CD4-positive, alpha-beta T cell treated with Interleukin-17A for 1 hour (primary cell): ENCODE measurements at regions not wholly inside any gene's neighbourhood (a gene's known extent, or its start where the extent isn't known, plus 50 kb on each side); places are given as distances from the start of the nearest gene placed in this dataset.

Experiments
- DNase-seq: peaks from one replicate; pipeline ENCODE4 v3.0.0-alpha.2; 2020

DNA sequence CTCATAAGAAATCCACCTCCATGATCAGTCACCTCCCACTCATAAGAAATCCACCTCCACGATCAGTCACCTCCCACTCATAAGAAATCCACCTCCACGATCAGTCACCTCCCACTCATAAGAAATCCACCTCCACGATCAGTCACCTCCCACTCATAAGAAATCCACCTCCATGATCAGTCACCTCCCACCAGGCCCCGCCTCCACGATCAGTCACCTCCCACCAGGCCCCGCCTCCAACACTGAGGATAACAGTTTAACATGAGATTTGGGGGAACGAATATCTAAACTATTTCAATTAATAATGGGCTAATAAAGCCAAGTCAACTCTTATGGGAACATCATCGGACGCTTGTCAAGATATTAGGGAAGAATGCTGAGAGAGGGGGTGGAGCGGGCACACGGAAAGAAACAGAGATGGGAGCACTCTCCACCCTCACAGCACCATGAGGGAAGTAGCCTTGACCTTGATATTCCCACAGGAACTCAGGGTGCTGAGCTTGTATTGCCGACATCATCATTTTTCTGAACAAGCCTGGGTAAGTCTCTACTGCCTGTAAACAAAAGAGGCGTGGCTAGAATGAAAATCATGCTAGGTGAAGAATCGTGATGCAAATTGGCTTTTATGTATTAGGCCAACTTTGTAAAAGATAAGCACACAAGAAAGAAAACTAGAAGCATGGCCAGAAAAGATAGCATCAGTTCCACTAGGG lies 303.5 kb upstream of the KLF6 start:
- DNase-seq, result no peak

GRCh38 chr10:4086131-4086898 lies 301.3 kb upstream of the KLF6 start:
- no peak for DNase-seq

DNA sequence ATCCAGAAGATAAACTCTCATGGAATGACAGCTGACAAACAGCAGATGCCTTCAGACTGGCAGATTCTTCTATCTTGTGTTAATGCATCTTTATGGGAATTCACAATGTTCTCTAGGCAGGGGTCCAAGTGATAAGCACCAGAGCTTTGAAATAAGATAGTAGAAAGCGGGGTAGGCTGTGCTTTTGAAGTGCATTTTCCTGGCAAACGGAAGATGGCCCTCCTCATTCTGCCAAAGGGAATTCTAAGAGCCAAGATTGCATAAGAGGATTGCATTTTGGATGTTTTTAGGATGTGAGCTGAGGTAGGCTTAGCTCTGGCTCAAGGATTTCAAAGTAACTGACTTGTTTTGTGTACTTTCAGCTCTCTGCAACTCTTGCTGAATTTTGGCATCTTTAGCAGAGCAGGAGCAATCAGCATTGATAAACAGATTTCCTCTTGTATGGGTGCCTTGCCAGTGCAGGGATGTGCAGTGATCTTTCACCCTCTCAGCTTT lies 298.5 kb upstream of the KLF6 start:
- DNase-seq, result no peak

DNA sequence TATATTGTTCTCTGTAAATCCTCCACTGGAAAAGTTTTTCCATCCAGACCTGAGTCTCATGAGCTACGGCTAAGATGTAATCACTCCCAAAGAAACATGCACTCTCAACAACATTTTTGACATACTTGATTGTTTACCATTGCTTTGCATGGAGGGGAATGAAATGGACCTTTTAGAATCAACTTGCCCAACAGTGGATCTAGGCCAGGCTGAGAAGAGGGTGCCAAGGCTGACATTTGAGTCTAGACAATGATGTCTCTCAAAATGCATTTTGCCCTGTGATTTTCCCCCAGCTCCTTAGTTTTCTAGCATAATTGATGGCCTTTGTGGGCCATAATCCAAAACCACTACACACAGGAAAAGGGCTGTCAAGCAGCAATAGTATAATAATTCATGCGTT lies 297.9 kb upstream of the KLF6 start:
- DNase-seq, result no peak

GRCh38 chr10:4081685-4082111 lies 296.7 kb upstream of the KLF6 start:
- DNase-seq, result no peak

GRCh38 chr10:4080225-4080805 lies 295.3 kb upstream of the KLF6 start:
- peak; percentile 34 for DNase-seq

DNA sequence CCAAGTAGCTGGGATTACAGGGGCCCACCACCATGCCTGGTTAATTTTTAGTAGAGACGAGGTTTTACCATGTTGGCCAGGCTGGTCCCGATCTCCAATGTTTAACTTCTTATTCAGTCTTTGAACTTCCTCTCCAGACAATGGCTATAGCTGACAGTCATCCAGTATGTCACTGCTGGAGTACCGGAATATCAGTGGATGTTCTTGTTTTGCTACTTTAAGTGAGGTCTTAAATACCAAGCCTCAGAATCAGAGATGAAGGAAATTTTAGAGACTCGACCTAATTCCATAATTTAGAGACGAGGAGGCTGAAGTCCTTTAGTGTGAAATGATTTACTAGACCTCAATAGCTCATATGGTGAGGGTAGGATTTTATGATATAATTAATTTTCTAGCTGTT lies 294.8 kb upstream of the KLF6 start:
- no peak for DNase-seq

DNA sequence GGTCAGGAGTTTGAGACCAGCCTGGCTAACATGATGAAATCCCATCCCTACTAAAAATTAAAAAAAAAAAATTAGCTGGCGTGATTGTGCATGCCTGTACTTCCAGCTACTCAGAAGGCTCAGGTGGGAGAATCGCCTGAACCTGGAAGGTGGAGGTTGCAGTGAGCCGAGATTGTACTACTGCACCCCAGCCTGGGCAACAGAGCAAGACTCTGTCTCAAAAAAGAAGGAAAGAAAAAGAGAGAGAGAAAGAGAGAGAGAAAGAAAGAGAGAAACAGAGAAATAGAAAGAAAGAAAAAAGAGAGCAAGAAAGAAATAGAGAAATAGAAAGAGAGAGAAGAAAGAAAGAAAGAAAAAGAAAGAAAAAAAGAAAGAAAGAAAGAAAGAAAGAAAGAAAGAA lies 292.8 kb upstream of the KLF6 start:
- no peak for DNase-seq

- no peak for DNase-seq
Measured at GRCh38 chr10:4076983-4077382, 292.0 kb upstream of the KLF6 start.

DNA sequence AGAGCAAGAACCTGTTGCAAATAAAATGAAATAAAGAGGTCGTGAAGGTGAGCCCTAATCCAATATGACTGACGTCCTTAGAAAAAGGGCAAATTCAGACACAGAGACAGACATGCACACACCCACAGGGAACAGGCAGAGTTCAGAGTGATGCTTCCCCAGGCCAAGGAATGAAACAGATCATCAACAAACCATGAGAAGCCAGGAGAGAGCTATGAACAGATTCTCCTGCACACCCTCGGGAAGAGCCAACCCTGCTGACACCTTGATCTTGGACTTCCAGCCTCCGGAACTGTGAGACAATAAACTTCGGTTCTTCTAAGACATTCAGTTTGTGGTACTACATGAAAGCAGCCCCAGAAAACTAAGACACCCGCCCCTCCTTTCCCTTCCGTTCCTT lies 290.4 kb upstream of the KLF6 start:
- DNase-seq, result no peak

- peak; percentile 38 for DNase-seq
Measured at GRCh38 chr10:4074545-4075407, 289.8 kb upstream of the KLF6 start.

- no peak for DNase-seq
Measured at GRCh38 chr10:4073912-4074311, 288.9 kb upstream of the KLF6 start.

GRCh38 chr10:4070921-4071660 lies 286.1 kb upstream of the KLF6 start:
- DNase-seq, result no peak

DNA sequence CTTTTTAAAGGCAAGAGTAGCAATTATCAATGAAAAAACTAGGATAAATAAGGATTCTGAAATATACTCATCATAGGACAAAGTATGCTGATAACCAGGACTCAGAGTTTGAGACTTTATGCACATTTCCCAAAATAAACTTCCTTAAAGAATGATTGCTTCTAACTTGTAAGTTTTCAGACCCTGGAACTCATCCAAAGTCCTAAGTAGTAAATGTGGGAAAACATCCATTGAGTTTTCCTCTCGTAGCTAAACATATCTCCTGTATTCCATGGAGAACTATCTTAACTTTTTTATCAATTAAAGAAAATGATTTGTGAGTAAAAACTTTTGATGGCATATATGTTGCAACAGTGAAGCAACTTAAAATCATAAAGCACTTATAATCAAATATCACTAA lies 285.2 kb upstream of the KLF6 start:
- no peak for DNase-seq

DNA sequence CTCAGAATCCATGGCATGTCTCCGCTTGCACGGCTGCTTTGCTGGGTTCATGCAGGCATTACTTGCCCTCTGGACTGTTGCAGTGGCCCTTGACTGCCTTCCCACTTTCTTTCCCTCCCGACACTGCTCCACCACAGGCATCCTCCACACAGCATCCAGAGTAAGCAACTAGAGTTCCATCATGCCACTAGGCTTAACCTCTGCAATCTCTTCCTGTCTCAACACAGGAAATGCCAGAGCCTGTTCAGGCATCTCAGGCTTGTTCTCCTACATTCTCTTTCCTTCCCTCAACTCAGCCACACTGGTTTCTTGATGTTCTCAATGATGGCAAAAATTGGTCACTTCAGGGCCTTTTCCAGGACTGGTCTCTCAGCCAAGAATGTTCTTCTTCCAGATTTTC lies 284.5 kb upstream of the KLF6 start:
- DNase-seq, result no peak

DNA sequence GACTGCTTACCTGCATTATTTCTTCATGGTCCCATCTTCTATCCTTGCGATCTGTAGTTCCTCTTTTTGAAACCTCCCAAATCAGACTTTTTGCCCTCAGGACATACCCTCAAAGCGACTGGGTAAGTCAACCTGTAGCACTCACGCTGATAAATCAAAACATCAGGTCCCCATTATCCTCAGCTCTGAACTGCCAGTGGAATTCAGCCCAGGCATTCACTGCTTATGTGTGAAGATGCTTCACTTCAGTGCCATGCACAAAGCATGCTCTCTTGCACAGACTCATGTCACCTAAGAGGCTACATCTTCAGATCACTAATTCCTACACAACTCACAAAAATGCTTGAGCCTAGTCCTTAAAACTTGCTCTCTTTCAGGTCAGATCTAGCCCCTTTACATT lies 283.6 kb upstream of the KLF6 start:
- DNase-seq, result no peak

- no peak for DNase-seq
Measured at GRCh38 chr10:4067931-4068561, 283.0 kb upstream of the KLF6 start.

GRCh38 chr10:4067531-4067930 lies 282.5 kb upstream of the KLF6 start:
- DNase-seq, result no peak

GRCh38 chr10:4066581-4067390 lies 281.8 kb upstream of the KLF6 start:
- DNase-seq, result no peak

DNA sequence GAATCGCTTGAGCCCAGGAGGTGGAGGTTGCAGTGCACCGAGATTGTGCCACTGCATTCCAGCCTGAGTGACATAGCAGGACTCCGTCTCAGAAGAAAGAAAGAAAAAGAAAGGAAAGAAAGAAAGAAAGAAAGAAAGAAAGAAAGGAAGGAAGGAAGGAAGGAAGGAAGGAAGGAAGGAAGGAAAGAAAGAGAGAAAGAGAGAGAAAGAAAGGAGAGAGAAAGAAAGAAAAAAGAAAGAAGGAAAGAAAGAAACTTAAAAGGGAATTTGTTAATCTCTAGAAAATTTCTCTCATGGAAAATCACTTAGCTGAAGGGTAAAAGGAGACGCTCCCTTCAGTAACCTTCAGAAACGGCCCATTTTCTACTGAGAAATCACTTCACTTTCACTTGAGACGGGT lies 279.5 kb upstream of the KLF6 start:
- no peak for DNase-seq

DNA sequence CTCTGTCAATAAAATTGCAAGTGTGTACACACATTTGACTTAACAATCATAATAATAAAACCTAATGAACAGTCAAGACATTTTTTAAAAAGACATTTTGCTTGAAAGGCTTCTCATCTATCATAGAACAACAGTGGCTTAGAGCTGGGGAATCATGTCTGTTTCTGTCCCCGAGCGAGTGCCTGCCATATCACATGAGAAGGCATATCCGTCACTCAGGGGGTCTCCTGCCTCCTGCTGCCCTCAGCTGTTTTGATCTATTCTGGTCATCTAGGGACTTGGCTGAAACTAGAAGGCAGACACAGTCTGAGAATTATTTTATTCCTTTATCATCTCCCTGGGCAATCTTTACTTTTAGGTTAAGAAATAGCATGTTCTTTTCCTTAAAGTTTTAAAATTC lies 278.7 kb upstream of the KLF6 start:
- DNase-seq, result no peak
